ENCODE measurements at regions not wholly inside any gene's neighbourhood (a gene's known extent, or its start where the extent isn't known, plus 50 kb on each side); places are given as distances from the start of the nearest gene placed in this dataset.
"Not testable (repeated sequence)": the region's sequence is repeated elsewhere in the genome, so short reads cannot be mapped to it uniquely, and the experiment has no call there.

- DNase-seq (ENCODE audit: low read depth, low spot score): no peak
- Mint-ChIP-seq H3K4me3 (no peak overlapping the region), H3K9me3 (no peaks in the 10 kb centered on the region), H3K4me1 (peaks cover 23% of the 10 kb centered on the region), H3K36me3 (ENCODE audit: low read depth) (no peaks in the 10 kb centered on the region), H3K27ac (ENCODE audit: unreplicated experiment) (peak overlapping the region; percentile 85), H3K27me3 (ENCODE audit: low read depth) (no peaks in the 10 kb centered on the region)
- no peak for TF ChIP-seq CTCF (conservative IDR thresholded peaks at IDR 0.05)
Observed at GRCh38 chr2:199186301-199186751, 271.4 kb downstream of the SATB2 start.

GRCh38 chr2:199185174-199185573 lies 272.6 kb downstream of the SATB2 start:
- not testable (repeated sequence) for H3K36me3 Mint-ChIP-seq (ENCODE audit: low read depth); H3K9me3 Mint-ChIP-seq; H3K4me3 Mint-ChIP-seq; DNase-seq (ENCODE audit: low read depth, low spot score); H3K27ac Mint-ChIP-seq (ENCODE audit: unreplicated experiment); H3K27me3 Mint-ChIP-seq (ENCODE audit: low read depth)
- H3K4me1 Mint-ChIP-seq: peaks cover 21% of the 10 kb centered on the region

GRCh38 chr2:199163613-199164458 lies 293.9 kb downstream of the SATB2 start:
- DNase-seq (ENCODE audit: low read depth, low spot score): no peak
- Mint-ChIP-seq H3K9me3 (peaks cover 3% of the 10 kb centered on the region), H3K27me3 (ENCODE audit: low read depth) (no peaks in the 10 kb centered on the region), H3K4me3 (no peak overlapping the region), H3K27ac (ENCODE audit: unreplicated experiment) (no peak overlapping the region), H3K36me3 (ENCODE audit: low read depth) (no peaks in the 10 kb centered on the region), H3K4me1 (no peaks in the 10 kb centered on the region)
- TF ChIP-seq CTCF (conservative IDR thresholded peaks at IDR 0.05): no peak

GRCh38 chr2:199160677-199161465 lies 296.9 kb downstream of the SATB2 start:
- Mint-ChIP-seq H3K9me3 (peaks cover 11% of the 10 kb centered on the region), H3K27ac (ENCODE audit: unreplicated experiment) (no peak overlapping the region), H3K4me3 (no peak overlapping the region), H3K4me1 (no peaks in the 10 kb centered on the region), H3K27me3 (ENCODE audit: low read depth) (peaks cover 4% of the 10 kb centered on the region), H3K36me3 (ENCODE audit: low read depth) (no peaks in the 10 kb centered on the region)
- DNase-seq (ENCODE audit: low read depth, low spot score): no peak
- no peak for TF ChIP-seq CTCF (conservative IDR thresholded peaks at IDR 0.05)

DNA sequence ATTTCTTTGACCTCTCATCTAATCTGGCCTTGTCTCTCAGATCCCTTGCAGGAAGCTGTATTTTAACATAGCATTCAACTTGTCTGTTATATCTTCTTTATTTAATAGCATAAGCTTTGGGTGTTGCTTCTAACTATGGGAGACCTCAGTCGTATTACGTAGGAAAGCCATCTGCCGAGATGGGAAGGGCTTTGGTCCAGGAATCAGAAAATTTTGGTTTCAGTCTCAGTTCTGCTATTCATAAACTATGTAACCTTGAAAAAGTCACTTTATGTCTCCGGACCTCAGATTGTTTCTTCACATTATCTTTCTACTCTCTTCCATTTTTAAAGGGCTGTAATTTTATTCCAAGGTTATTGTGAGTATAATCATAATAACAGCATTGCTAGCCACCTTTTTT lies 297.7 kb downstream of the SATB2 start:
- H3K27ac Mint-ChIP-seq (ENCODE audit: unreplicated experiment): no peak overlapping the region
- peaks cover 2% of the 10 kb centered on the region for H3K36me3 Mint-ChIP-seq (ENCODE audit: low read depth)
- no peaks in the 10 kb centered on the region for H3K4me1 Mint-ChIP-seq
- H3K4me3 Mint-ChIP-seq: no peak overlapping the region
- no peak for DNase-seq (ENCODE audit: low read depth, low spot score)
- H3K27me3 Mint-ChIP-seq (ENCODE audit: low read depth): peaks cover 4% of the 10 kb centered on the region
- TF ChIP-seq CTCF (conservative IDR thresholded peaks at IDR 0.05): no peak
- H3K9me3 Mint-ChIP-seq: peaks cover 16% of the 10 kb centered on the region
